Hepatocyte (in vitro differentiated cells): ENCODE measurements at regions not wholly inside any gene's neighbourhood (a gene's known extent, or its start where the extent isn't known, plus 50 kb on each side); places are given as distances from the start of the nearest gene placed in this dataset.

Experiments used
- DNase-seq: peaks from one replicate; pipeline ENCODE4 v3.0.0-alpha.2; 2016; ENCODE audit warnings: low spot score
- H2AFZ ChIP-seq: fragments of 200-600 bp; sonication (generic); 2 replicates; pipeline ENCODE4 v1.6.0; 2016; ENCODE audit warnings: antibody characterized with exemption, mild to moderate bottlenecking
- H3K27ac ChIP-seq: fragments of 200-600 bp; sonication (generic); 2 replicates; pipeline ENCODE4 v1.5.1; 2016; ENCODE audit warnings: mild to moderate bottlenecking
- H3K27me3 ChIP-seq: fragments of 200-600 bp; sonication (generic); 2 replicates; pipeline ENCODE4 v1.6.1; 2016
- H3K36me3 ChIP-seq: fragments of 200-600 bp; sonication (generic); replicated peaks from 2 replicates; pipeline ENCODE4 v1.5.1; 2016; ENCODE audit warnings: low read depth; ENCODE audit not compliant: insufficient read depth
- H3K4me1 ChIP-seq: fragments of 200-600 bp; sonication (generic); 2 replicates; pipeline ENCODE4 v1.5.1; 2016; ENCODE audit warnings: mild to moderate bottlenecking, moderate library complexity; ENCODE audit not compliant: insufficient read depth
- H3K4me2 ChIP-seq: fragments of 200-600 bp; sonication (generic); 2 replicates; pipeline ENCODE4 v1.6.0; 2016
- H3K4me3 ChIP-seq: fragments of 200-600 bp; sonication (generic); 2 replicates; pipeline ENCODE4 v1.5.1; 2016; ENCODE audit warnings: mild to moderate bottlenecking
- H3K79me2 ChIP-seq: fragments of 200-600 bp; sonication (generic); 2 replicates; pipeline ENCODE4 v1.6.0; 2017; ENCODE audit warnings: mild to moderate bottlenecking
- H3K9me2 ChIP-seq: fragments of 200-600 bp; sonication (generic); replicated peaks from 2 replicates; pipeline ENCODE4 v1.6.0; 2017; ENCODE audit warnings: mild to moderate bottlenecking; ENCODE audit not compliant: insufficient read depth
- H3K9me3 ChIP-seq: fragments of 200-600 bp; sonication (generic); 2 replicates; pipeline ENCODE4 v1.5.1; 2016; ENCODE audit warnings: low read depth, mild to moderate bottlenecking
- H4K20me1 ChIP-seq: fragments of 200-600 bp; sonication (generic); 2 replicates; pipeline ENCODE4 v1.6.0; 2016; ENCODE audit warnings: mild to moderate bottlenecking; ENCODE audit not compliant: insufficient read depth, poor library complexity, severe bottlenecking
- CTCF ChIP-seq: fragments of 200-600 bp; sonication (generic); IDR thresholded peaks from 2 replicates; pipeline ENCODE4 v1.5.1; 2016; ENCODE audit warnings: antibody characterized with exemption, mild to moderate bottlenecking; ENCODE audit not compliant: poor library complexity
- EZH2 ChIP-seq: fragments of 200-600 bp; sonication (generic); IDR thresholded peaks from 2 replicates; pipeline ENCODE4 v1.6.1; 2016; ENCODE audit warnings: antibody characterized with exemption, mild to moderate bottlenecking, borderline replicate concordance
- EZH2phosphoT487 ChIP-seq: fragments of 200-600 bp; sonication (generic); IDR thresholded peaks from one replicate; pipeline ENCODE4 v1.6.1; 2018; ENCODE audit warnings: antibody characterized with exemption, mild to moderate bottlenecking, low read depth, moderate library complexity; ENCODE audit not compliant: unreplicated experiment, severe bottlenecking
- WGBS: methylation state at CpG from one replicate; pipeline ENCODE4 v1.1.6; 2016; ENCODE audit warnings: low lambda C conversion rate; ENCODE audit errors: missing lambda C conversion rate; 5-methylcytosine and 5-hydroxymethylcytosine counted together

GRCh38 chr19:29450306-29450705 lies 75.5 kb upstream of the VSTM2B start:
- DNase-seq = no peak
- no peaks in the 10 kb centered on the region for H3K4me1 ChIP-seq
- no peaks in the 10 kb centered on the region for H3K9me3 ChIP-seq
- no peak overlapping the region for H3K4me2 ChIP-seq
- no peaks in the 10 kb centered on the region for H3K36me3 ChIP-seq
- no peaks in the 10 kb centered on the region for H3K9me2 ChIP-seq
- 75% methylated on average over 4 of the region's 4 CpGs for WGBS
- H3K4me3 ChIP-seq = no peak overlapping the region
- H3K27me3 ChIP-seq = no peaks in the 10 kb centered on the region
- H2AFZ ChIP-seq = no peak overlapping the region
- H4K20me1 ChIP-seq = no peaks in the 10 kb centered on the region
- H3K27ac ChIP-seq = no peak overlapping the region
- H3K79me2 ChIP-seq = no peaks in the 10 kb centered on the region
- TF ChIP-seq EZH2 (no peak), EZH2phosphoT487 (no peak), CTCF (no peak)

GRCh38 chr19:29450812-29451211 lies 75.0 kb upstream of the VSTM2B start:
- H4K20me1 ChIP-seq = no peaks in the 10 kb centered on the region
- H3K79me2 ChIP-seq = no peaks in the 10 kb centered on the region
- no peak overlapping the region for H3K27ac ChIP-seq
- no peak overlapping the region for H3K4me3 ChIP-seq
- H3K4me1 ChIP-seq = no peaks in the 10 kb centered on the region
- WGBS = 87% methylated on average over 4 of the region's 4 CpGs
- no peaks in the 10 kb centered on the region for H3K9me3 ChIP-seq
- H2AFZ ChIP-seq = no peak overlapping the region
- TF ChIP-seq EZH2 (no peak), CTCF (no peak), EZH2phosphoT487 (no peak)
- no peak for DNase-seq
- H3K4me2 ChIP-seq = no peak overlapping the region
- H3K27me3 ChIP-seq = no peaks in the 10 kb centered on the region
- no peaks in the 10 kb centered on the region for H3K9me2 ChIP-seq
- H3K36me3 ChIP-seq = no peaks in the 10 kb centered on the region

GRCh38 chr19:29454109-29454508 lies 71.7 kb upstream of the VSTM2B start:
- TF ChIP-seq EZH2phosphoT487 (no peak), EZH2 (no peak), CTCF (no peak)
- no peaks in the 10 kb centered on the region for H3K27me3 ChIP-seq
- 92% methylated on average over 13 of the region's 15 CpGs for WGBS
- no peak overlapping the region for H3K27ac ChIP-seq
- no peak overlapping the region for H3K4me2 ChIP-seq
- H3K36me3 ChIP-seq = no peaks in the 10 kb centered on the region
- no peak overlapping the region for H3K4me3 ChIP-seq
- no peaks in the 10 kb centered on the region for H3K4me1 ChIP-seq
- H2AFZ ChIP-seq = no peak overlapping the region
- H3K9me2 ChIP-seq = no peaks in the 10 kb centered on the region
- DNase-seq = no peak
- no peaks in the 10 kb centered on the region for H4K20me1 ChIP-seq
- H3K79me2 ChIP-seq = no peaks in the 10 kb centered on the region
- no peaks in the 10 kb centered on the region for H3K9me3 ChIP-seq

GRCh38 chr19:29457413-29457812 lies 68.4 kb upstream of the VSTM2B start:
- Histone ChIP-seq H3K9me2 (no peaks in the 10 kb centered on the region), H3K27ac (no peak overlapping the region), H4K20me1 (no peaks in the 10 kb centered on the region), H3K4me2 (no peak overlapping the region), H3K4me1 (no peaks in the 10 kb centered on the region), H3K79me2 (no peaks in the 10 kb centered on the region), H2AFZ (no peak overlapping the region), H3K9me3 (no peaks in the 10 kb centered on the region), H3K27me3 (no peaks in the 10 kb centered on the region), H3K4me3 (no peak overlapping the region), H3K36me3 (no peaks in the 10 kb centered on the region)
- TF ChIP-seq EZH2phosphoT487 (no peak), EZH2 (no peak), CTCF (no peak)
- 88% methylated on average over 1 of the region's 1 CpG for WGBS
- no peak for DNase-seq
